CD1c-positive myeloid dendritic cell (primary cell): ENCODE measurements at regions not wholly inside any gene's neighbourhood (a gene's known extent, or its start where the extent isn't known, plus 50 kb on each side); places are given as distances from the start of the nearest gene placed in this dataset.

Source experiments
- DNase-seq: peaks from one replicate; pipeline ENCODE4 v3.0.0-alpha.2; 2016; ENCODE audit errors: extremely low spot score

GRCh38 chr1:30479575-30479974 is 243.8 kb downstream of the MATN1 start:
- DNase-seq, result no peak

- DNase-seq, result no peak
These were observed 244.4 kb downstream of the MATN1 start for GRCh38 chr1:30478799-30479563.

- no peak for DNase-seq
These were observed 245.1 kb downstream of the MATN1 start for GRCh38 chr1:30478283-30478682.

- no peak for DNase-seq
These were observed 245.8 kb downstream of the MATN1 start for GRCh38 chr1:30477588-30477987.

- no peak for DNase-seq
These were observed 246.4 kb downstream of the MATN1 start for GRCh38 chr1:30476911-30477459.

GRCh38 chr1:30476476-30476875 is 246.9 kb downstream of the MATN1 start:
- no peak for DNase-seq

- DNase-seq, result no peak
These were observed 247.4 kb downstream of the MATN1 start for GRCh38 chr1:30475966-30476365.

- no peak for DNase-seq
These were observed 248.2 kb downstream of the MATN1 start for GRCh38 chr1:30475201-30475600.

- DNase-seq, result no peak
These were observed 248.6 kb downstream of the MATN1 start for GRCh38 chr1:30474818-30475200.

- no peak for DNase-seq
These were observed 249.2 kb downstream of the MATN1 start for GRCh38 chr1:30473922-30474817.

GRCh38 chr1:30472526-30472925 is 250.9 kb downstream of the MATN1 start:
- DNase-seq, result no peak

GRCh38 chr1:30472009-30472408 is 251.4 kb downstream of the MATN1 start:
- DNase-seq, result no peak

GRCh38 chr1:30471307-30471706 is 252.1 kb downstream of the MATN1 start:
- no peak for DNase-seq

- DNase-seq, result no peak
These were observed 254.0 kb downstream of the MATN1 start for GRCh38 chr1:30469426-30469825.

GRCh38 chr1:30467101-30467500 is 256.3 kb downstream of the MATN1 start:
- no peak for DNase-seq

GRCh38 chr1:30466610-30467009 is 256.8 kb downstream of the MATN1 start:
- DNase-seq, result no peak

GRCh38 chr1:30466026-30466425 is 257.4 kb downstream of the MATN1 start:
- DNase-seq, result no peak

GRCh38 chr1:30465096-30465495 is 258.3 kb downstream of the MATN1 start:
- no peak for DNase-seq

- no peak for DNase-seq
These were observed 259.2 kb downstream of the MATN1 start for GRCh38 chr1:30464187-30464617.

- no peak for DNase-seq
These were observed 260.5 kb downstream of the MATN1 start for GRCh38 chr1:30462826-30463425.

GRCh38 chr1:30462166-30462565 is 261.2 kb downstream of the MATN1 start:
- no peak for DNase-seq

GRCh38 chr1:30461640-30462039 is 261.7 kb downstream of the MATN1 start:
- DNase-seq, result no peak
